Urinary bladder (tissue), 3 donors: ENCODE measurements at regions not wholly inside any gene's neighbourhood (a gene's known extent, or its start where the extent isn't known, plus 50 kb on each side); places are given as distances from the start of the nearest gene placed in this dataset.

Experiments
- DNase-seq: peaks from one replicate; pipeline ENCODE4 v3.0.0-alpha.2; 2015; ENCODE audit errors: extremely low spot score
- H3K27ac ChIP-seq: one replicate; pipeline ENCODE4 v1.5.1; 2013; ENCODE audit warnings: low read depth, mild to moderate bottlenecking, moderate library complexity
- H3K36me3 ChIP-seq: one replicate; pipeline ENCODE4 v1.6.1; 2013; ENCODE audit warnings: mild to moderate bottlenecking, moderate library complexity; ENCODE audit not compliant: insufficient read depth
- H3K4me1 ChIP-seq: one replicate; pipeline ENCODE4 v1.6.1; 2013; ENCODE audit warnings: mild to moderate bottlenecking, moderate library complexity; ENCODE audit not compliant: insufficient read depth
- H3K4me3 ChIP-seq: one replicate; pipeline ENCODE4 v1.5.1; 2013; ENCODE audit warnings: low read depth, low read length
- WGBS: extraction: QIAGEN DNeasy Blood & Tissue Kit; methylation state at CpG from one replicate; pipeline ENCODE4 v1.1.7; 2013; 5-methylcytosine and 5-hydroxymethylcytosine counted together
- donor health status: healthy with polysubstance abuse.
- donor health status: healthy.

DNA sequence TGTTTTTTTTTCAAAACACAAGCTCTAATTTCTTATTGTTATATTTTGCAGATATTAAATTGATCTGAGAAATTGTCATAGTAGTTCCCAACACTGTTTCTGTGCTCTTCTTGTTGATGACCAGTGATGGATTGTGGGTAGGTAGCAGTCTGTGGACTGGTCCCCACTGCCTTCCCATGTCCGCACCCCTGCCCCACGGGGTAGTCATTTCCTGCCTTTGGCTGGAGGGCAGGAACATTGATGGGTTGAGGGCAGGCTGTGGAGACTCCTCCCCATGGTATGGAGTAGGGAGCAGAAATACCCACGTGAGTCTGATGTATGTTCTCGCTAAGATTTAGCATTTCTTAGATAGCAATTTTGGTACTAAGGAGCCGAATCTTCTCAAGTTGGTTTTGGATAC lies 762.0 kb downstream of the CDH8 start:
- 90% methylated on average over 5 of the region's 5 CpGs for WGBS
- Histone ChIP-seq H3K27ac (no peak overlapping the region), H3K36me3 (no peaks in the 10 kb centered on the region), H3K4me1 (no peaks in the 10 kb centered on the region), H3K4me3 (no peak overlapping the region)
- DNase-seq = no peak

DNA sequence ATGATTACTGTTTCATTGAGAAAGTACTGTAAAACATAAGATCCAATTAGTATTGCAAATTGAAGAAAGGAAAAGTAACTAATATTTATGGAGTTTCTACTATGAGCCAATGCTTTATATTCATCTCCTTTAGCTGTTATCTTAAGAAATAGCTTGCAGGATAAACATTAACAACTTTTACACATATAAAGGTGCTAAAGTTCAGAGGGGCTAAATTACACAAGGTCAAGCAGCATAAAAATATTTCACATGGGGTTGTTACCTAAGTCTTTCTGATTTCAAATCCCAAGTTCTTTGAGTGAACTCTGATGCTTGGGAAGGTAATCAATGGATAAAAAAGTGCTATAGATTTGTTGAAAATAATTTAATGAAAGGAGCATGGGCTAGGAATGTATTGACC lies 765.5 kb downstream of the CDH8 start:
- no peak for DNase-seq
- H3K36me3 ChIP-seq = no peaks in the 10 kb centered on the region
- H3K4me1 ChIP-seq = no peaks in the 10 kb centered on the region
- H3K4me3 ChIP-seq = no peak overlapping the region
- H3K27ac ChIP-seq = no peak overlapping the region

DNA sequence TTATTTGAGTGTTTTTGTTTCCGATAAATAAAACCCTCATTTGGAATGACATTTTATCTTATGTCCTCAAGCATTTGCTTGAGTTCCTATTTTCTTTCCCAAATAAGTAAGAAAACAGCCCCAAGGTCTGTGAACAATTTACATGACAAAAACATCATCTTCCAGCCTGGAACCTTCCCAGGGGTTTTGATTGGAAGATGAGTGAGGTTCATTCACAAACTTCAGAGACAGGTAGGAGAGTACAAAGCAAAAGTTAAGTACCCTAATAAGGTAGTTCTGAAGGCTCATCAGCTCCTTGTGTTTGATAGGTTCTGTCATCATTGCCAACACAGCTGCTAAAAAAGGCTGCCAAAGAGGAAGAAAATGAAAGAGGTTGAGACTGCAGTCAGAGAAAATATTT lies 772.8 kb downstream of the CDH8 start:
- no peaks in the 10 kb centered on the region for H3K36me3 ChIP-seq
- no peak for DNase-seq
- no peak overlapping the region for H3K4me3 ChIP-seq
- no peaks in the 10 kb centered on the region for H3K4me1 ChIP-seq
- H3K27ac ChIP-seq = no peak overlapping the region
- 79% methylated on average over 1 of the region's 1 CpG for WGBS

DNA sequence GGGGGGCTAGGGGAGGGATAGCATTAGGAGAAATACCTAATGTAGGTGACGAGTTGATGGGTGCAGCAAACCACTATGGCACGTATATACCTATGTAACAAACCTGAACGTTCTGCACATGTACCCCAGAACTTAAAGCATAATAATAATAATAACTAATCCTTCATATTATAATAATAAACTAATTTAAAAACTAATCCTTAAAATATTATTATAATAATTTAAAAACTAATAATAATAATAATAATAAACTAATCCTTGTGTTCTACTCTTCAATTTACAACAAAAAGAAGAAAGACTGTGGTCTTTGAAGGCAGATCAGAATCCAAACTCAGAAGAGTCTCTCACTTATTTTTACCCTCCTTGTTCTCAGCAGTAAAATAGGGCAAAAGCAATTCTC lies 774.9 kb downstream of the CDH8 start:
- H3K36me3 ChIP-seq = no peaks in the 10 kb centered on the region
- no peak overlapping the region for H3K27ac ChIP-seq
- no peak for DNase-seq
- H3K4me1 ChIP-seq = no peaks in the 10 kb centered on the region
- WGBS = 89% methylated on average over 3 of the region's 3 CpGs
- H3K4me3 ChIP-seq = no peak overlapping the region

DNA sequence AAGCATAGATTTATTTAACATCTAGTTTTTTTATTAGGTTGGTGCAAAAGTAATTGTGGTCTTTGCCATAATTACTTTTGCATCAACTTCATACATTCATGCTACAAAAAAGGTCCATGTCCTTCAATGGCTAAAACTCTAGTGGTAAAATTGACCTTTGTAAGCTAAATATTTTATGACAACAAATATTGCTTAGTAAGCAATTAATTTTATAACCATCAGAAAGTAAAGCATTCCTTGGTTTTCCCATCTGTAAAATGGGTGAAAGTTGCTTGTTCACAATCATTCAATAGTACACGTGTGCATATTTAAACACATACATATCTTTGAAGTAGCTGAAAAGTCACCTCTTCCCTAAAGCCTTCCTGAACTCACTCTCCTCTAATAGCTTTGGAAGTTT lies 789.6 kb downstream of the CDH8 start:
- WGBS = 96% methylated on average over 1 of the region's 1 CpG
- Histone ChIP-seq H3K36me3 (no peaks in the 10 kb centered on the region), H3K4me3 (no peak overlapping the region), H3K4me1 (no peaks in the 10 kb centered on the region), H3K27ac (no peak overlapping the region)
- DNase-seq = no peak

DNA sequence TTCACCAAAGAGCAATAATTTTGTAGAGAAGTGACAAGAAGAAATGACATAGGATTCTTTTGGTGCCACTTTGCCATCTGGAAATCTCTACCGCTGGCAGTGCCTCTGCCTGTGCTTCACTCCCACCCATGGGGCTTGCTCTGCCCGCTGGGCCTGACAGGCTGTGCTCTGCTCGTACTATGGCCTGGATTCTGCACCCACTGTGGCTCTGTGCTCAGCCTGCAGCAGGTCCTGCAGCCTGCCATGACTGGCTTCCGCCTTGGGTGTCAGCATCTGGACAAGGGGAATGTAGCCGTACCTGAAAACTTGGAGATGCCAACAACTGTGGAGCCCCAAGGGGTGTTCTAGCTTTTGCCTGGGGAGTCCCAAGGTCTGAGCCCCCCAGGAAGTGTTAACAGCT lies 792.3 kb downstream of the CDH8 start:
- Histone ChIP-seq H3K4me1 (no peaks in the 10 kb centered on the region), H3K4me3 (no peak overlapping the region), H3K36me3 (no peaks in the 10 kb centered on the region), H3K27ac (no peak overlapping the region)
- WGBS = 90% methylated on average over 5 of the region's 5 CpGs
- no peak for DNase-seq

DNA sequence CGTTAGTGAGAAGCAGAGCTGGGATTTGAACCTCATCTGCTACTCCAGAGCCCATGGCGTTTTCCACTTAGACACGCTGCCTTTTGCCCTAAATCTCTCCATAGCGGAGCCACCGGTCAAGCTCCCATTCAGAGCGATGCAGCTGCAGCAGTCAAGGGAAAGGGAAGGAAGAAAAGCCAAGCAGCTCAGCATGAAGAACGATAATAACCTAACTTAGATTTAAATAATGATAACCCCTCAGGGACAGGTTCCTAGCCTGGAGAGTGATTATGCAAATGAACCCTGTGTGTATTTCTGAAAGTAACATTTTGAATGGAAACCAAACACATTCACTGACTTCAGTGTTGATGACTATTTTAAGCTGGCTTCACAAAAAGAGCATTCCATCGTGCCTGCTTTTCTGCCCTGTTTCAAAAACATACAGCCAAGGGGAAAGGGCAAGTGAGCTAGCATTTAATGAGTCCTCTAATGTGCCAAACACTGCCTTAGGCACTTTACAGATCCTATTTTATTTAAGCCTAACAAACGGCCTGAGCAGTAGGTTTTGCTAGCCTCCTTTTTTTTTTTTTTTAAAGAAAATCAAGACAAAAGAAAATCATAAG lies 798.3 kb downstream of the CDH8 start:
- H3K4me1 ChIP-seq = no peaks in the 10 kb centered on the region
- no peak overlapping the region for H3K27ac ChIP-seq
- 61% methylated on average over 9 of the region's 9 CpGs for WGBS
- no peaks in the 10 kb centered on the region for H3K36me3 ChIP-seq
- DNase-seq = no peak
- H3K4me3 ChIP-seq = no peak overlapping the region

DNA sequence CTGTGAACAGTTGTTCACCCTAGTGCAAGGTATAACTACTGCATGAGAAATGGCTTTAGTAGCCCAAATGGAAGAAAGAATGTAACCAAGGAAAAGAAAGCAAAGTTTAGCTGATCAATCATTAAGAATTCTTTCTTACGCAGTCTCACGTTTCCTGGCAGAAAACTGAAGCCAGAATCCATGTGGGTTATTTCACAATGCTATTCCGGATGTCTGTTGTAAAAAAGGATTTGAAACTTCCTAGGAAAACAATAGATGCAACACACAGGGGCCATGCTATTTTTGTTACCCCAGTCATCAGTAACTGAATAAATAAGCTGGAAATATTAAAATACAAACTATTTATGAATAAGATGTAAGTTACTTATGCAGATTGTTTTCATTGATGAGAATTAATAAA lies 802.5 kb downstream of the CDH8 start:
- WGBS = 38% methylated on average over 3 of the region's 3 CpGs
- no peak for DNase-seq
- no peaks in the 10 kb centered on the region for H3K36me3 ChIP-seq

DNA sequence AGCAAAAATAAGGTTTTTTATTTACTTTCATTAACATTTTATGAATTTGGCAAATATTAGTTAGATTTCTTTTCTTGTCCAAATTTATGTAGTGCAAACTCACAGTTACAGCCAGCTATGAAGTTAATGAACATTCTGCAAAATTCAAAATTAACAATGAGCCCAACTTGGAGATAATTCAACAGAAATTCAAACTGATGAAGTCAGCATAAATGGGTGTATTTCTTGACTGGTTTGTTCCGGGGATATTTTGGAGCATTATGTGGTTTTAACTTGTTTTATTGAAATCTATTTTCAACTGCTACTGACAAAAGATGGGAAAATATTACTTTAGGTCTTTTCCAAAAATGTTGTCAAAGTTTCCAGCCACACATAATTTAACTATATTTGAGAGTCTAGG lies 807.9 kb downstream of the CDH8 start:
- Histone ChIP-seq H3K27ac (no peak overlapping the region), H3K36me3 (no peaks in the 10 kb centered on the region), H3K4me3 (no peak overlapping the region), H3K4me1 (no peaks in the 10 kb centered on the region)
- no peak for DNase-seq
- WGBS = 80% methylated on average over 1 of the region's 1 CpG

More for the DNA sequence above, 802.5 kb downstream of the CDH8 start:
- H3K4me1 ChIP-seq = no peaks in the 10 kb centered on the region
- H3K4me3 ChIP-seq = no peak overlapping the region
- H3K27ac ChIP-seq = no peak overlapping the region

DNA sequence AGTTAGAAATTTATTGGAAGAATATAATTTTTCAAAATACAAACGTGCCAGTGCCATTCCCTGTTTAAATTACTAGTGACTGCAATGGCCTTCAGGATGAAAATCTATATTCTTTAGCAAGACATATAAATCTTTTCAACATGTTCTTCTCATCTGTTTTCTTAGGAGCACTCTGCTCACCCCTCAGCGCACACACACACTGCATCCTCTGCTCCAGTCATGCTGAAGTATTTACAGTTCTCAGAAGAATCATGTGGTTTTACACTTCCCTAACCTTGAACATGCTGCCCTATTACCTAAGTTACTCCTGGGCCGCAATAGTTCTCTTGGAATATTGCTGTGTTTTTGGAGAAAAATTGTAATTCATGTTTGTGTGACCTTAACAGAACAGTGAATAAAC lies 820.6 kb downstream of the CDH8 start:
- DNase-seq = no peak
- Histone ChIP-seq H3K27ac (no peak overlapping the region), H3K4me1 (no peaks in the 10 kb centered on the region), H3K4me3 (no peak overlapping the region), H3K36me3 (no peaks in the 10 kb centered on the region)
- WGBS = 76% methylated on average over 3 of the region's 3 CpGs

DNA sequence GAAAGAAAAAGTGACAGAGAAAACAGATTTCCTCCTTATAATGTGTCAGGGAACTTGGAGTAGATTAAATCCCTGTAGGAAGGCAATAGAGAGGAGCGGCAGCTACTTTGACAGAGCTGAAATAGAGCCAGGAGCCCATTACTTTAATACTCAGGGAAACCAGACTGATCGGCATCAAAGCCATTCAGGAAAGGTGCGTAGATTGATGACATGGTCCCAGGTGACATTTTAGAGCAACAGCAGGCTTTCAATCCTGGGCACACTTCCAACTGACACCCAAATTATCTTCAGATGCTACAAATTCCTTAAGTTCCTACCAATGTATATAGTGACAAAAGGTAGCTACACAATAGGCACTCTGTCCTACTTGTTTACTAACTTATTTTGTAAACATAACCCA lies 821.5 kb downstream of the CDH8 start:
- H3K4me3 ChIP-seq = no peak overlapping the region
- H3K36me3 ChIP-seq = no peaks in the 10 kb centered on the region
- H3K4me1 ChIP-seq = no peaks in the 10 kb centered on the region
- H3K27ac ChIP-seq = no peak overlapping the region
- no peak for DNase-seq
- WGBS = 80% methylated on average over 3 of the region's 3 CpGs

DNA sequence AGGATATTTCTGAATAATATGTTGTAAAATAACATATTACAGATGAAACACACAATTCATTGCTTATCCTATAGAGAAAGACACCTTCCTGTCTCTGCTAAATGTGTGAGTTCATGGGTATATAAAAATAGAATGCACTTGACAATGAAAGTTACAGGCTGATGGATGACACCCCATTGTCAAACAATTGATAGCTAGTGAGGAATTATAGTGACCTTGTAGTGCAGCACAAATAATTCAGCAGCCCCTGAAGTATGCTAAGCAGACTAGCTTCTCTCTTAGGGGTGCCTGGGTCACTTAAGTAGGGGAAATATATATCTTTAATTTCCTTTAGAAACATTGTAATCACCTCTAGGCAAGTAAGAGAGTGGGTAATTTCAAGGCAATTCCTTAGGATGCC lies 826.2 kb downstream of the CDH8 start:
- H3K4me1 ChIP-seq = no peaks in the 10 kb centered on the region
- H3K36me3 ChIP-seq = no peaks in the 10 kb centered on the region
- DNase-seq = no peak
- H3K27ac ChIP-seq = no peak overlapping the region
- H3K4me3 ChIP-seq = no peak overlapping the region

DNA sequence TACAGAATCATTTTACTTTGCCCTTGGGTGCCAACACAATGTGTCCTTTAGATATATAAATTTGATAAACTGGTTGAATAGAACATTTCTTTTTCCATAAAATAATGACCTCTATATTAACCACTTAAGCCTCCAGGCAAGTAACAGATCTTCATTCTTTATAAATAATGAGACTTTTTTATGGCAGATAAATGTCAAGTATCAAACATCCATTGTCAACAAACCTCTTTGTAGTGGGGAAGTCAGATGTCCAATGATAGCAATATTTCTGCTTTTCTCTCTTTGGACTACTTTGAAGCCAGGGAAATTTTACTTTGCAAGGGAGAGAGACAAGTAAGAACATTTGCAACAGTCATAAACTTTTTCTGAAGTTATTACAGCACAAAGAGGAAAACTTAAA lies 841.2 kb downstream of the CDH8 start:
- Histone ChIP-seq H3K27ac (no peak overlapping the region), H3K4me3 (no peak overlapping the region), H3K36me3 (no peaks in the 10 kb centered on the region), H3K4me1 (no peaks in the 10 kb centered on the region)
- no peak for DNase-seq

DNA sequence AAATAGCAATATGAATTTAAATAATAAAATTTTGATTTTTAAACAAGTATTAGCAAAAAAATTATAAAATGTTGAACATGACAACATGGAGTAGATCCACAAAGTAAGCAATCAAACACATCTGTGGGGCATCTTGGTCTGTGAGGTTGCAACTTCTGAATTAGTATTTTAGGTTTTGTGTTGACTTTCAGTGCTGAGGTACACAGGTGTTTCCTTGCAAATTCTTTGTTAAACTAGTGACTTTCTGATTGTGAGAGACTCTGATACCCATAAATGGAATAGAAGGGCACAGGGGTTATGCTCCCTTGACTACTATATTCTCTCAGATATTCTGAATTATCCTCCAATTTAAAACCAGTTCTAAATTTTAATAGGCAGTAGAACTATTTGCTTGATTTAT lies 841.7 kb downstream of the CDH8 start:
- no peaks in the 10 kb centered on the region for H3K36me3 ChIP-seq
- H3K27ac ChIP-seq = no peak overlapping the region
- no peak for DNase-seq
- H3K4me1 ChIP-seq = no peaks in the 10 kb centered on the region
- no peak overlapping the region for H3K4me3 ChIP-seq

DNA sequence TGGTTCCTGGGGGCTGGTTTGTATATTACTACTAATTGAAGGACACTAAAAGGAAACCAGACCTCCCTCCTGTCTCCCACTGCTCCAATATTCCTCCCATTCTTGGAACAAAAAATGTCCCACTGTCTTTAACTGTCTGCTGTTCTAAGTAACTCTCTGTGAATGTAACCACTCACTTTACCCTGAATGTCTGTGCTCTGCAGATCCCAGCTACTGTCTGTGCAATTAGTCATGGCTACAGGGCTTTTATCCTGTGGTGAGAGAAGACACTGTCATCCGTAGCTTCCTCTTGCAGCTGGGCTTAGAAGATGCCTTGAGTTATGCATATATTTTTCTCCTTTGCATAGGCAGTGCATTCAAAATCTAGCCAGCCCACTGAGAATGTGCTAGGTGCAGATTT lies 853.8 kb downstream of the CDH8 start:
- WGBS = 41% methylated on average over 1 of the region's 1 CpG
- no peak overlapping the region for H3K4me3 ChIP-seq

More for the DNA sequence above, 853.8 kb downstream of the CDH8 start:
- H3K4me1 ChIP-seq = no peaks in the 10 kb centered on the region
- no peak for DNase-seq
- no peaks in the 10 kb centered on the region for H3K36me3 ChIP-seq
- no peak overlapping the region for H3K27ac ChIP-seq
